GM21447 (cell line): ENCODE measurements at regions not wholly inside any gene's neighbourhood (a gene's known extent, or its start where the extent isn't known, plus 50 kb on each side); places are given as distances from the start of the nearest gene placed in this dataset.

Experiments used
- ATAC-seq: cut with Tn5 transposase; IDR thresholded peaks from one replicate; pipeline ENCODE4 v1.9.1; 2021; ENCODE audit not compliant: unreplicated experiment

GRCh38 chr4:189440716-189441115 is 500.0 kb upstream of the FRG1 start:
- ATAC-seq = no peak

- ATAC-seq = no peak
Observed at GRCh38 chr4:189443341-189443740, 497.3 kb upstream of the FRG1 start.

DNA sequence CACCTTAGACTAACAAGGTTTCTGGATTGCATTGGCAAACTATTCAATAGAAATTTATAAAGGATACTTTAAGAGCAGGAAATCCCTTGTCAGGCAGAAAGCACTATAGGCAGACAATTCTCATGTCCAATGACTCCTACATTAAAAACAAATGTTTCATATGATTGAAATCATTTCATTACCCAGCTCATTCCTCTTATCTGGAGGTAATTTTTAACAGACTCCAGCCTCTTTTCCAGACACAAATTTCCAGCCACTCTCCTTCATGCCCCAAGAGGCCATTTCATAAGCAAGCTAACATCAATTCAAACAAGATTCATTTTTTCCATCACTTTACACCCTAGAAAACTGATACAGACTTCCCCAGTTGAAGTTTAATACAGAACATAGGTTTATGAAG is 495.1 kb upstream of the FRG1 start:
- no peak for ATAC-seq

DNA sequence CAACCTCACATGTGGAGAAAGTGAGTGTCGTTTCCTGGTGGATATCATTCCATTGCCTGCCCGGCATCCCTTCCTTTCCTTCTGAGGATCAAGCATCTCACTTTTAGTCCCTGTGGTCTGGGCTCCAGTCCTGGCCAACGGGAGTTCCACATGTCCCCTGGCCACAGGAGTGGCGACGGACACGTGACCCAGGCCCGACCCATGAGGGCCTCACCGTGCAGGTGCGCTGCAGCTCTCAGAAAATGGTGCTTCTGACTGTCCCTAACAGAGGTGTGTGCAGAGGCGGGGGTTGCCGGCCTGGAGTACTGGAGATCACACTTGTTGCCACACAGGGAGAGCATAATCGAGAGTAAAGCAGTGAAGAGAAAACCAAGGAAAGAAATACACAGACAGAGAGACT is 476.9 kb upstream of the FRG1 start:
- ATAC-seq = no peak

DNA sequence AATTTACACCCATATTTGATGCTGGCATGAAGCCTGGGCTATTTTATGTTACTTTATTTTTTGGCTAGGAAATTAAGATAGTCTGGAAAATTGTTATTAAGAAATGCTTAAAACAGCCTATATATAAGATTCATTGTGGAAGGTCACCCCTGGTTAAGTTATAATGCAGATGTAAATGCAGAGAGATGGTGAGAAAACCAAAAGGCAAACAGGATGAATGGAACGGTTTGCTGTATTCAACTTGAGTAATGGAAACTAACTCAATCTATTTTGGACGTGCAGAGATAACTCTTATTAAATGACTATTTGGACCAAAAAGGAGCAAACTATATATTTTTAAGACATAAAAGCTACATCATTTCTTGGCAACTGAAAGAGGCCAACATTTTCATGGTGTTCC is 446.3 kb upstream of the FRG1 start:
- ATAC-seq = no peak

- ATAC-seq = no peak
Observed at GRCh38 chr4:189497516-189497915, 443.2 kb upstream of the FRG1 start.

- ATAC-seq = no peak
Observed at GRCh38 chr4:189497996-189498395, 442.7 kb upstream of the FRG1 start.

- ATAC-seq = no peak
Observed at GRCh38 chr4:189498457-189498856, 442.2 kb upstream of the FRG1 start.

GRCh38 chr4:189499696-189500095 is 441.0 kb upstream of the FRG1 start:
- no peak for ATAC-seq

GRCh38 chr4:189500970-189501369 is 439.7 kb upstream of the FRG1 start:
- ATAC-seq = no peak

DNA sequence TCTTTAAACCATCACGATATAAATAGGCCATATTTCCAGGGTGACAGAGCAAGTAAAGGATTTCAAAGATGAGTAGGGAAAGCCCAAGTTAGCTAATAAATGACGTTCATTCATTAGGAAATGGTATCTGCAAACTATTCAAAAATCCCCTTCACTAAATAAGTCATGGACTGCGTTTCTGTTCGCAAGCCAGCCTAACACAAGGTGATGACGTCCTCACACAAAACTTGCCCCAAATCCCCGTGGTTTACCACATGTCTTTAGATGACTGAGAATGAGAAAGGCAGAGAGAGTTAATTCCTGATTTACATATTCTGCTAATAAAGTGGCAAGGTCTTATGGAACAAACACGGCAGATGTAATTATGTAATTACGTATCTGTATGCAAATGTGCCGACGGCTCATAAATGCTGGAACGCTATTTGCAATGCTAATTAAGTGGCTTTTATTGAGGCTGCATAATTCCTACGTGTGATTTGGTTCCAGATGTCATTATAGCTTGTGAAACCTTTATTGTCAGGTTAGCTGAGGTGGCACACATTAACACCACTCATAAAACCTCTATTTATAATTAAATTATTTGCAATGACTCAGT is 437.7 kb upstream of the FRG1 start:
- no peak for ATAC-seq

GRCh38 chr4:189504220-189504619 is 436.5 kb upstream of the FRG1 start:
- ATAC-seq = no peak

DNA sequence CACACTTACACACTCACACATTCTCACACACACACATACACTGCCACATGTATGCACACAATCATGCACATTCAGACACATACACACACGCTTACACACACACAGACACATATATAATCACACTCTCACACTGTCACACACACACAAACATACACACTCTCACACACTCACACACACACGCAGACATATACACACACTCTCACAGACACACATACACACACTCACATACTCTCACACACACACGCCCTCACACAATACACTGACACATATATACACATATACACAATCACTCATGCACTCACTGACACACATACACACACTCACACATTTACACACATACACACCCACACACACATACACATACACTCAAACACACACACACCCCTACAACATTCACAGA is 435.3 kb upstream of the FRG1 start:
- no peak for ATAC-seq

GRCh38 chr4:189506080-189506479 is 434.6 kb upstream of the FRG1 start:
- no peak for ATAC-seq

GRCh38 chr4:189507060-189507459 is 433.6 kb upstream of the FRG1 start:
- no peak for ATAC-seq

DNA sequence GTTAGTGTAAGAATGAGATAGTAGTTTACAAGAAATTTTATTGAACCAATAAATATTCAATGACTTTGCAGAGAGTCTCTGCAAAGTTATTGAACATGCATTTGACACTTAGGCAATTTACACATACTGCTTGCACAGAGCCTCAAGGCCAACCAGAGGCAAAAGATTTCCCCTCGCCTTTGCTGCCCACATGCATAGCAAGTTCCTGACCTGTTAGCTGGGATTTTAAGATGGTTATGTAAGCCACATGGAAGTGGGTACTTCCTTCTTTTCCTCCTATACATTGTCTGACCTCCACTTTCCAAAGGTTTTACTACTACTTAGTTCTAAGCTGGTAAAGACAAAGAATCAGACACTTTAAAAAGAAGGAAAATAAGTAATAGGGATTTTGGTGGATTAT is 430.1 kb upstream of the FRG1 start:
- ATAC-seq = no peak

DNA sequence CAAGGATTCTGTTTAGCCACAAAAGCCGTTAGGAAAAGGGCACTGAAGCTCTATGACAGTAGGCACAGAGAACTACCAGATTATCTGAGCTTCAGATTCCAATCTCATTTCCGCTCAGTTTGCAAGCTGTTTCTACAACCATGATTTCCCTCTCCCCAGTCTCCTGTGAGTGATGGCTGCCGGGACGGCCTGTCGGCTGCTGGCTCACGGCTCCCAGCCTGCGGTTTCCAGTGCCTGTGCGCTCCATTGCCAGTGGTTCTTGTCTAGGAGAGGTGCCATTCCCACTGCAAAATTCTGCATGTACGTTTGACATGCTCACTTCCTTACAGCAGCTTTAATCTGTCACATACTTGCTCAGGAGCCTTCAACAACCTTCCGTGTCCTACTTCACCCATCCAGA is 429.1 kb upstream of the FRG1 start:
- no peak for ATAC-seq

DNA sequence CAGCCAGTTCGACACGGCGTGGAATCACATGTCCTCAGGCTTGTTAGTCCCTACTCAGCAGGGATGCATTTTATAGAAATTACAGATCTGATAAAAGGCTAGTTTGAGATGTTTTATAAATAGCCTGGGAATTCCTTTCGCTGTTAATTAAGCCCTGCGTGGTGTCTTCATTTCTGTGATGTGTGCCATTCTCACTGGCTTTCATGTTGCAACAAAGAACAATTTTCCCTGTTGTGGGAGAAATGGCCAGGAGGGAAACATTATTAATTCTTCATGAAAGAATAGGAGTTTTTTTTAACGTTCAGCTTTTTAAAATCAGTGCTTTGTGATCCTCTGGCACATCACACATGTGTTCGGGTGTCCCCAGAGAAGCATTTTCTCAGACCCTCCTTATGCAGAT is 427.3 kb upstream of the FRG1 start:
- no peak for ATAC-seq

DNA sequence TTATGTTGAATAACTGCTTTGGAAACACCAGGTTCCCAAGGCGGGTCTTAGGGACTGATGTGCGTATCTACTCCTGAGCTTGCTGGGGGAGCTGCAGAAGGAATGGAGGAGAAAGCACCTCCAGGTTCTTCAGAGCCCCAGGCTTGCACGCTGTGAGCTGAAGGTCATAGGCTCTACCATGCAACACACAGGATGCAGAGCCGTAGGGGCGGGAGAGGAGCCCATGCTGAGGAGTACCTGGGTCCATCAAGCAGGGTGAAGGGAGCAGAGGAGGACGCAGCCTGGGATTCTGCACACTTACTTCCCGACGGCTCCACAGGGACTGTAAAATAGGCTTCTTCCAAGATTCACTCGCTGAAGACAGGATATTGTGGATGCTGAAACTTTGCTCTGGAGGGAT is 426.5 kb upstream of the FRG1 start:
- no peak for ATAC-seq

GRCh38 chr4:189516902-189517301 is 423.8 kb upstream of the FRG1 start:
- no peak for ATAC-seq

DNA sequence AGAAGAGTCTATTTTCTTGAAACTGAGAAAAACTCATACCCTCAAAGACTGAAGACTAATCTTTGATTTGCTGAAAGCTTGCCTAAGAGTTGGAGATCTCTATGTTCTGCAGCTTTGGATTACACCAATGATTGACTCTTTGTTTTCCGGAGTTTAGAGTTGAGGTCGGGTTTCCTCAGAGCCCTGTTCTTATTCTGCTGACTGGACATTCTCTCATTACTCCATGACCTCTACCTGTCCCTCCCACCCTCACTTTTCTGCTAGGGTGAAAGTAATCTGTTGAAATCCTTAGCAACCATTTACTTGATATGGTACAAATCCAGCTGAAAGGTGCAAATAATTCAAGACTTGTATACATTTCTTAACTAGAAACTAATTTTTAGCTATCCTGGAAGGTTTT is 421.5 kb upstream of the FRG1 start:
- no peak for ATAC-seq

DNA sequence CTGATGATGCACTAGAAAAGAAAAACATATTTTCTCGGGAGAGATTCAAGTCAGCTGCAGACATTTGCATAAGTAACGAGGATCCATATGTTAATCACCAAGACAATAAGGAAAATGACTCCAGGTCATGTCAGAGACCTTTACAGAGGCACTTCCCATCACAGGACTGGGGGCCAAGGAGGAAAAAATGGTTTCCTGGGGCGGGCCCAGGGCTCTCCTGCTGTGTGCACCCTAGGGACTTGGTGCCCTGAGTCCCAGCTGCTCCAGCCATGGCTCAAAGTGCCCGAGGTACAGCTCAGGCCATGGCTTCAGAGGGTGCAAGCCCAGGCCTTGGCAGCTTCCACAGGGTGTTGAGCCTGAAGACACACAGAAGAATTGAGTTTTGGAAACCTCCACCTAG is 415.4 kb upstream of the FRG1 start:
- no peak for ATAC-seq

DNA sequence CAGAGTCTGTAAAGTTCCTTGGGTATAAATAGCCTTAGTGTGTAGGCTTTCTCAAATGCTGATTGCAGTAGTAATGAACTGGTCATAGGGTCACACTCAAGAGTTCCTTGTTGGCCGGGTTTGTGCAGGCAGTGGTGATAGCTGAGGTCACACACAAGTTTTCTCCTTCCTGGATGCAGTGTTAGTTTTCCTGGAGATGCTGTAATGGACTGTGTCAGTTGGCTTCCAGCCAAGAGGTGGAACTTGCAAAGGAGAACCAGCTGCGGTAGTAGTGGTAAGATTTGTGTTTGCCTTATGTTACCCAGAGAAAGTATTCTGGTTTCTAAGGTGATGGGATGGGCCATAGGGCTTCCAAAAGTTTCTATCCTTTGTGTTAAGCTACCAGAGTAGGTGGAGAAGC is 409.8 kb upstream of the FRG1 start:
- no peak for ATAC-seq

DNA sequence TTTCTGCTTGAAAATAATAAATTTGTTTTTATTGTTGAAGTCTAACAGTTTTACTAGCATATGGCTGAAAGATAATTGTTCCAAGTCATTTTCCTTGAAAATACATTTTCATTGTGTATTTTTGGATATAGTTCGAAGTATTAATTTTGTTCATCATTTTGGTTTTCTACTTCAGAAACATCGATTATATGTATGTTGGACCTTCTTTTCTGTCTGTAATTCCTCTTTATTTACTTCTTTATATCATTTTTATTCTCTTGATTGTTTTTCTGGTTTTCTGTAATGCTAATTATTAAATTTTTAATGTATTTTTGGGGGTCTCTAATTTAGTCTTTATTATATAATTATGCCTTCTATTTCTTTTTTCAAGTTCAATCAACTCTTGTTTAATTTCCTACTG is 407.1 kb upstream of the FRG1 start:
- no peak for ATAC-seq
